ENCODE measurements at regions not wholly inside any gene's neighbourhood (a gene's known extent, or its start where the extent isn't known, plus 50 kb on each side); places are given as distances from the start of the nearest gene placed in this dataset.

DNA sequence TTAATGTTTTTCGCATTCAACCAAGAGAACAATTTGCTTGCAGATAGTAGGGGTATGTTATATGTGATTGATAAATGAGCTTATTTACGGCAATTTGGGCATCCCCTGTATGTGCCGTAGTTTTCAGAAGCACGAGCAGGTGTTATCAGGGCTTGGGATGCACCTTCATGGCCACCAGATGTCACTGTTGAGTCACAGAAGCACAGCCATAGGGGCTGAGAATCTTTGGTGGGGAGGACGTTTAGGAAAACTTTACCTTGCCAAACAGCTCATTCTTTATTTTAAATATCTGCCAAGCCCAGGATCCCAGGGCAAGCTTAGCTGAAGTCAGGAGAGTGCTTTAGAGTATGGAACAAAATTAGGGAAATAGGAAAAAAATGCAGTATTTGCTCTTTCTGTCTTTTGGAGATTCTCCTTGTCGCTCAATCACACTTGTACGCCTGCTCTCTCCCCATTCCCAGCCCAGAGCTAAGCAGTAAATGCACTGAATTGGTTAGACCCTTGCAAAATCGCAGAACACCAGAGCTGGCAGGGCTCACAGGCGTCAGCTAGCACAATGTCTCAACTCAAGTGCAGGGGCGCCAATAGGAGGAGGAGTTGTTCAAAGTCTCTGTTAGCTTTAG lies 93.6 kb upstream of the MPHOSPH6 start:
- H3K4me3 ChIP-seq = no peak overlapping the region
- WGBS, 10 experiments = 0 to 48% (median 20%) methylated on average over 1 to 8 of the region's 10 CpGs
- in situ Hi-C loops (cut with MboI; ENCODE audit: low pct_unique_long_range_greater_than_20kb in 2 of 9, low sequenced_read_pairs in 9 of 9, unreplicated experiment in 9 of 9) = loop anchor here in 5 of 9 experiments (10.0 to 25.0 kb wide), 4 partner anchors 311 to 374 kb away; partner anchors contain the start of gene CDH13 (in 1 of the 5)
- no peak overlapping the region for H3K27ac ChIP-seq
- peaks cover 7 to 10% of the 10 kb centered on the region in 2 donors for H3K4me1 ChIP-seq (replicated peaks in 1 of 2)
- peak; percentile 72 to 89 (median 80) for ATAC-seq (replicated peaks in 6 of 8)

- Histone ChIP-seq H3K4me1 (replicated peaks in 1 of 2) (peaks cover 7 to 10% of the 10 kb centered on the region in 2 donors), H3K4me3 (no peak overlapping the region), H3K27ac (no peak overlapping the region)
- in situ Hi-C loops (cut with MboI; ENCODE audit: low pct_unique_long_range_greater_than_20kb in 2 of 9, low sequenced_read_pairs in 9 of 9, unreplicated experiment in 9 of 9) = loop anchor here in 5 of 9 experiments (10.0 to 25.0 kb wide), 4 partner anchors 313 to 375 kb away; partner anchors contain the start of gene CDH13 (in 1 of the 5)
- no peak for ATAC-seq (replicated peaks in 6 of 8)
- WGBS, 10 experiments = 60 to 100% (median 93%) methylated on average over 1 to 3 of the region's 3 CpGs; no CpG with 5 or more reads in 5 of the 10 experiments
Measured at GRCh38 chr16:82262244-82262643, 92.2 kb upstream of the MPHOSPH6 start.

GRCh38 chr16:82260212-82260795 lies 90.3 kb upstream of the MPHOSPH6 start:
- Histone ChIP-seq H3K4me3 (no peak overlapping the region), H3K4me1 (replicated peaks in 1 of 2) (peaks cover 7 to 10% of the 10 kb centered on the region in 2 donors), H3K27ac (no peak overlapping the region)
- 0 to 100% (median 100%) methylated on average over 1 of the region's 6 CpGs; no CpG with 5 or more reads in 7 of the 10 experiments for WGBS, 10 experiments
- in situ Hi-C loops (cut with MboI; ENCODE audit: low pct_unique_long_range_greater_than_20kb in 2 of 9, low sequenced_read_pairs in 9 of 9, unreplicated experiment in 9 of 9) = loop anchor here in 5 of 9 experiments (10.0 to 25.0 kb wide), 4 partner anchors 314 to 377 kb away; partner anchors contain the start of gene CDH13 (in 1 of the 5)
- no peak for ATAC-seq (replicated peaks in 6 of 8)

DNA sequence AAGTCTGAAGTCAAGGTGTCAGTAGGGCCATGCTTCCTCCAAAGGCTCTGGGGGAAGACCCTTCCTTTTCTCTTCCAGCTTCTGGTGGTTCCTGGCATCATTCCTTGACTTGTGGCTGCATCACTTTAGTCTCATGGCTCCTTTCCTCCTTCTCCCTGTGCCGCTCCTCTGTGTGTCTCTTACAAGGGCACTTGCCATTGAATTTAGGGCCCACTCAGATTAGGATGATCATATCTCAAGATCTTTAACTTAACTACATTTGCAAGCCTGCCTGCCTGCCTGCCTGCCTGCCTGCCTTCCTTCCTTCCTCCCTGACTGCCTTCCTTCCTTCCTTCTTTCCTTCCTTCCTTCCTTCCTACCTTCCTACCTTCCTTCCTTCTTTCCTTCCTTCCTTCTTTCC lies 89.7 kb upstream of the MPHOSPH6 start:
- Histone ChIP-seq H3K4me1 (replicated peaks in 1 of 2) (peaks cover 6 to 7% of the 10 kb centered on the region in 2 donors), H3K27ac (no peak overlapping the region), H3K4me3 (no peak overlapping the region)
- in situ Hi-C loops (cut with MboI; ENCODE audit: low pct_unique_long_range_greater_than_20kb in 2 of 9, low sequenced_read_pairs in 9 of 9, unreplicated experiment in 9 of 9) = loop anchor here in 5 of 9 experiments (10.0 to 25.0 kb wide), 4 partner anchors 315 to 378 kb away; partner anchors contain the start of gene CDH13 (in 1 of the 5)
- 50 to 100% methylated on average over 1 of the region's 1 CpG; no CpG with 5 or more reads in 8 of the 10 experiments for WGBS, 10 experiments
- no peak for ATAC-seq (replicated peaks in 6 of 8)

GRCh38 chr16:82257990-82258389 lies 88.0 kb upstream of the MPHOSPH6 start:
- Histone ChIP-seq H3K27ac (no peak overlapping the region), H3K4me1 (replicated peaks in 1 of 2) (peaks cover 2 to 4% of the 10 kb centered on the region in 2 donors), H3K4me3 (no peak overlapping the region)
- no peak for ATAC-seq (replicated peaks in 6 of 8)
- 52 to 100% (median 90%) methylated on average over 1 to 7 of the region's 7 CpGs; no CpG with 5 or more reads in 2 of the 10 experiments for WGBS, 10 experiments
- in situ Hi-C loops (cut with MboI; ENCODE audit: low pct_unique_long_range_greater_than_20kb in 2 of 9, low sequenced_read_pairs in 9 of 9, unreplicated experiment in 9 of 9) = loop anchor here in 3 of 9 experiments (25.0 kb wide), 2 partner anchors 329 to 379 kb away; partner anchors contain the start of gene CDH13 (in 1 of the 3)

DNA sequence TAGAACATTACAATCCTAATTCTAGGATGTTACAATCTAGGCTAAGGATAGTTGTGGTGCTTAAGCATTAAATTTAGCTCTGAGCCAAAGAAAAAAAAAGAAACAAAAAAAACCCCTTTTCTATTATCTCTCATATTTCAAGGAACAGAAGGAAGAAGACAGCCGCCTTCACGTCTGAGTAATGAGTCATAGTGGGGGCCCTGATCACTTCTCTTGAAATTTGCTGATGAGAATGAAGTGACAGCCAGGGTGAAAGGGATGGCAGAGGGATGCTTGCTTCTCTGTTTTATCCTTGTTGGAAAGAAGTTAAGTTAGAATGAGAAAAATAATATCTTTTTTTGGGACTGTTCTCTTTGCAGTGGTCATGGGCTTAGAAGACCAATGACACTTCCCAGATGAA lies 82.6 kb upstream of the MPHOSPH6 start:
- WGBS, 10 experiments = 25 to 77% (median 65%) methylated on average over 2 of the region's 2 CpGs; no CpG with 5 or more reads in 4 of the 10 experiments
- in situ Hi-C loops (cut with MboI; ENCODE audit: low pct_unique_long_range_greater_than_20kb in 2 of 9, low sequenced_read_pairs in 9 of 9, unreplicated experiment in 9 of 9) = loop anchor here in 3 of 9 experiments (25.0 kb wide), 2 partner anchors 335 to 385 kb away; partner anchors contain the start of gene CDH13 (in 1 of the 3)
- H3K4me3 ChIP-seq = no peak overlapping the region
- no peaks in the 10 kb centered on the region for H3K4me1 ChIP-seq (replicated peaks in 1 of 2)
- peak in 2 of 8 experiments; percentile 39 to 46 for ATAC-seq (replicated peaks in 6 of 8)
- no peak overlapping the region for H3K27ac ChIP-seq

DNA sequence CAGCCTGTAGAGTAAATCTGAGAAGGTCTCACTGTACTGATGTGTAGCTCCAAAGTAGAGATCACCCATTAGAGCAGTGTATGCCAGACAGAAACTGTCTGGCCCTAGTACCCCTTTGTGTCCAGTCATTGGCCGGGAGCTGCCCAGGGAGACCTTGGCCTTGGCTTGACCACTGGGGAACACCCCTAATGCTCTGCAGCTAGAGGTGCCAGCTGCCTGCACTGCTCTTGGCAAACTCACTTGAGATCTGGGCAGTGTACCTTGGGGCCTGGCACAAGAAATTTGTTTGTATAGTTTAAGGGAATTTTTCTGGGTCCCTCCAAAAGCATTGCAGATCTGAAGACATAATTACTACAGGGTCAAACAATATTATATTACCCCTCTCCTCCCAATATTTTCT lies 78.7 kb upstream of the MPHOSPH6 start:
- in situ Hi-C loops (cut with MboI; ENCODE audit: low pct_unique_long_range_greater_than_20kb in 2 of 9, low sequenced_read_pairs in 9 of 9, unreplicated experiment in 9 of 9) = loop anchor here in 4 of 9 experiments (25.0 kb wide), 3 partner anchors 211 to 361 kb away; partner anchors contain the start of gene HSD17B2 (in 2 of the 4)
- 80 to 100% (median 83%) methylated on average over 1 of the region's 1 CpG; no CpG with 5 or more reads in 7 of the 10 experiments for WGBS, 10 experiments
- Histone ChIP-seq H3K4me1 (replicated peaks in 1 of 2) (no peaks in the 10 kb centered on the region), H3K27ac (no peak overlapping the region), H3K4me3 (no peak overlapping the region)
- ATAC-seq (replicated peaks in 6 of 8) = no peak

DNA sequence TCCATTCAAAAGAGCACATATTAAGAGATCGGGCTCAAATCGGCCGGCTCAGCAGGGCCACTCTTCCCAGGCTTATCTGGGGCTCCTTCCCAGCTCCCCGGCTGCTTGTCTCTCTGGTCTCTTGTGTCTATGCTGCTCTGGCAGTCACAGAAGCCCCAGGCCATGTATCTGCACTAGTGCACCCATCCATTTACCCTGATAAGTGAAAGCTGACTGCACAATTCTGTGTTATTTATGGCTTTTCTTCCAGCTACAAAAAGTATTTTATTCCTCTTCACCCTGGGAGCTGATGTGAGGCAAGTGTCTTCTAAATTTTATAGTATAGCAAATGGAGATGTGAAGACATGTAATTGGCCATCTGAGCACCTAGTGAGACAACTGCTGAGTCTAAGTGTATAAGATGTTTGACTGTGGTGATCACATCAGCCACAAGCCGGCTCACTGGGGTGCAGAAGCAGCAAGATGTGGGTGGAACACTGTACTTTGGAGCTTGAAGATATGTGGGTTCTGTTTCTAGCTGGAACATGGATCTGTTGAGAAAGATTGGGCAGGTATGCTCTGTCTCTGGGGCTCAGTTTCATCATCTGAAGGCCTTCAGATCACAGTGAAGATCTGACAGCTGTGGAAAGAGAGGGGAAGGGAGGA lies 78.1 kb upstream of the MPHOSPH6 start:
- in situ Hi-C loops (cut with MboI; ENCODE audit: low pct_unique_long_range_greater_than_20kb in 2 of 9, low sequenced_read_pairs in 9 of 9, unreplicated experiment in 9 of 9) = loop anchor here in 4 of 9 experiments (25.0 kb wide), 3 partner anchors 211 to 361 kb away; partner anchors contain the start of gene HSD17B2 (in 2 of the 4)
- Histone ChIP-seq H3K4me3 (no peak overlapping the region), H3K27ac (no peak overlapping the region), H3K4me1 (replicated peaks in 1 of 2) (no peaks in the 10 kb centered on the region)
- peak in 1 of 8 experiments; percentile 40 for ATAC-seq (replicated peaks in 6 of 8)
- 33 to 87% (median 78%) methylated on average over 1 to 5 of the region's 5 CpGs; no CpG with 5 or more reads in 1 of the 10 experiments for WGBS, 10 experiments

- ATAC-seq (replicated peaks in 6 of 8) = no peak
- in situ Hi-C loops (cut with MboI; ENCODE audit: low pct_unique_long_range_greater_than_20kb in 2 of 9, low sequenced_read_pairs in 9 of 9, unreplicated experiment in 9 of 9) = loop anchor here in 4 of 9 experiments (25.0 kb wide), 3 partner anchors 205 to 355 kb away; partner anchors contain the start of gene HSD17B2 (in 2 of the 4)
- no peak overlapping the region for H3K27ac ChIP-seq
- no peaks in the 10 kb centered on the region for H3K4me1 ChIP-seq (replicated peaks in 1 of 2)
- H3K4me3 ChIP-seq = no peak overlapping the region
- WGBS, 10 experiments = 52 to 100% (median 73%) methylated on average over 1 to 9 of the region's 9 CpGs; no CpG with 5 or more reads in 2 of the 10 experiments
Measured at GRCh38 chr16:82242201-82242600, 72.2 kb upstream of the MPHOSPH6 start.

- Histone ChIP-seq H3K27ac (no peak overlapping the region), H3K4me1 (replicated peaks in 1 of 2) (no peaks in the 10 kb centered on the region), H3K4me3 (no peak overlapping the region)
- no peak for ATAC-seq (replicated peaks in 6 of 8)
- in situ Hi-C loops (cut with MboI; ENCODE audit: low pct_unique_long_range_greater_than_20kb in 2 of 9, low sequenced_read_pairs in 9 of 9, unreplicated experiment in 9 of 9) = loop anchor here in 4 of 9 experiments (25.0 kb wide), 3 partner anchors 204 to 354 kb away; partner anchors contain the start of gene HSD17B2 (in 2 of the 4)
- WGBS, 10 experiments = 24 to 100% (median 79%) methylated on average over 1 to 5 of the region's 5 CpGs; no CpG with 5 or more reads in 1 of the 10 experiments
Measured at GRCh38 chr16:82241469-82242052, 71.5 kb upstream of the MPHOSPH6 start.

DNA sequence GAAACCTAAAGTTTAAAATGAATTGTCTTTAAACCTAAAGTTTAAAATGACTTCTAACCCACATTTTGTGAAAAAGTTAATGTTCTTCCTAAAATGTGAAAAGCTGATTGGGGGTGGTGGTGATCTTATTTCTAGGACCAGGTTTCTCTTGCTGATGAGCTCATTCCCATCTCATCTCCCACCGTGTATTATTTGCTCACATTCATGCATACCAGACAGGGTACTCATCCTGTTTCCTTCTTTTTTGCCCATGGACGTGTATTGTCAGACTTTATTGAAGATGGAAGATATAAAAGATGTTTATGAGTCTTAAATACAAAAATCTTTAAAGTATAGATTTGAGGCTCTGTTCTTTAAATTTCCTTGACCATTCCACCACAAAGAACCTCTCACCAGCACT lies 70.1 kb upstream of the MPHOSPH6 start:
- no peak for ATAC-seq (replicated peaks in 6 of 8)
- no peaks in the 10 kb centered on the region for H3K4me1 ChIP-seq (replicated peaks in 1 of 2)
- no peak overlapping the region for H3K4me3 ChIP-seq
- in situ Hi-C loops (cut with MboI; ENCODE audit: low pct_unique_long_range_greater_than_20kb in 2 of 9, low sequenced_read_pairs in 9 of 9, unreplicated experiment in 9 of 9) = loop anchor here in 4 of 9 experiments (25.0 kb wide), 3 partner anchors 203 to 353 kb away; partner anchors contain the start of gene HSD17B2 (in 2 of the 4)
- no peak overlapping the region for H3K27ac ChIP-seq
- 0 to 100% (median 57%) methylated on average over 1 to 2 of the region's 2 CpGs; no CpG with 5 or more reads in 1 of the 10 experiments for WGBS, 10 experiments

- Histone ChIP-seq H3K4me1 (replicated peaks in 1 of 2) (no peaks in the 10 kb centered on the region), H3K27ac (no peak overlapping the region), H3K4me3 (no peak overlapping the region)
- 42 to 100% (median 91%) methylated on average over 1 to 5 of the region's 5 CpGs for WGBS, 10 experiments
- in situ Hi-C loops (cut with MboI; ENCODE audit: low pct_unique_long_range_greater_than_20kb in 2 of 9, low sequenced_read_pairs in 9 of 9, unreplicated experiment in 9 of 9) = loop anchor here in 4 of 9 experiments (25.0 kb wide), 3 partner anchors 200 to 350 kb away; partner anchors contain the start of gene HSD17B2 (in 2 of the 4)
- ATAC-seq (replicated peaks in 6 of 8) = no peak
Measured at GRCh38 chr16:82236875-82237274, 66.9 kb upstream of the MPHOSPH6 start.

Measured in motor neuron (in vitro differentiated cells).